22Rv1 (cell line): ENCODE measurements at regions not wholly inside any gene's neighbourhood (a gene's known extent, or its start where the extent isn't known, plus 50 kb on each side); places are given as distances from the start of the nearest gene placed in this dataset.

Experiments
- H3K27ac ChIP-seq: fragments of 450-650 bp; 2 replicates; pipeline ENCODE4 v1.5.1; 2017
- ZFX ChIP-seq: fragments of 450-650 bp; IDR thresholded peaks from 2 replicates; pipeline ENCODE4 v1.6.1; 2017; ENCODE audit warnings: antibody characterized with exemption, borderline replicate concordance
- TF ChIP-seq, protein P1 (sequence below): fragments of 450-650 bp; IDR thresholded peaks from 2 replicates; pipeline ENCODE4 v1.5.1; 2017; ENCODE audit warnings: mild to moderate bottlenecking

DNA sequence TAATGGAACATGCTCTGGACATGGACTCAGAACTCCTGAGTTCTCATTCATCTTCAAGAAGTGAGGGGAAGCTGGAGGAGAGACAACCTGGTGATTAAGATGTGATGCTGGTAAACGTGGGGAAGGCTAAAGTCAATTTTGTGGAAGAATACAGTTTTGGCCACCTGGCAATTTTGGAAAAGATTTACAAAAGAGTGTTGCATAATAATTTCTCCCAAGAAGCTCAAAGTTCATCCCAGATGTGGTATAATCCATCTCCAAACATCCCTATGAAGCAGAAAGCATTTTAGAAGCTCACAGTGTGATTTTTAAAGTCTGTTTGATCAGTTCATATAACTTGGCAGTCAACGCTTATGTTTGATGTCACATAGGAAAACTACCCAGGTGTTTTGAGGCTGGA is 208.7 kb downstream of the LMX1A start:
- no peak overlapping the region for H3K27ac ChIP-seq
- TF ChIP-seq, protein P1, sequence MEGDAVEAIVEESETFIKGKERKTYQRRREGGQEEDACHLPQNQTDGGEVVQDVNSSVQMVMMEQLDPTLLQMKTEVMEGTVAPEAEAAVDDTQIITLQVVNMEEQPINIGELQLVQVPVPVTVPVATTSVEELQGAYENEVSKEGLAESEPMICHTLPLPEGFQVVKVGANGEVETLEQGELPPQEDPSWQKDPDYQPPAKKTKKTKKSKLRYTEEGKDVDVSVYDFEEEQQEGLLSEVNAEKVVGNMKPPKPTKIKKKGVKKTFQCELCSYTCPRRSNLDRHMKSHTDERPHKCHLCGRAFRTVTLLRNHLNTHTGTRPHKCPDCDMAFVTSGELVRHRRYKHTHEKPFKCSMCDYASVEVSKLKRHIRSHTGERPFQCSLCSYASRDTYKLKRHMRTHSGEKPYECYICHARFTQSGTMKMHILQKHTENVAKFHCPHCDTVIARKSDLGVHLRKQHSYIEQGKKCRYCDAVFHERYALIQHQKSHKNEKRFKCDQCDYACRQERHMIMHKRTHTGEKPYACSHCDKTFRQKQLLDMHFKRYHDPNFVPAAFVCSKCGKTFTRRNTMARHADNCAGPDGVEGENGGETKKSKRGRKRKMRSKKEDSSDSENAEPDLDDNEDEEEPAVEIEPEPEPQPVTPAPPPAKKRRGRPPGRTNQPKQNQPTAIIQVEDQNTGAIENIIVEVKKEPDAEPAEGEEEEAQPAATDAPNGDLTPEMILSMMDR, result no peak
- no peak for TF ChIP-seq ZFX

DNA sequence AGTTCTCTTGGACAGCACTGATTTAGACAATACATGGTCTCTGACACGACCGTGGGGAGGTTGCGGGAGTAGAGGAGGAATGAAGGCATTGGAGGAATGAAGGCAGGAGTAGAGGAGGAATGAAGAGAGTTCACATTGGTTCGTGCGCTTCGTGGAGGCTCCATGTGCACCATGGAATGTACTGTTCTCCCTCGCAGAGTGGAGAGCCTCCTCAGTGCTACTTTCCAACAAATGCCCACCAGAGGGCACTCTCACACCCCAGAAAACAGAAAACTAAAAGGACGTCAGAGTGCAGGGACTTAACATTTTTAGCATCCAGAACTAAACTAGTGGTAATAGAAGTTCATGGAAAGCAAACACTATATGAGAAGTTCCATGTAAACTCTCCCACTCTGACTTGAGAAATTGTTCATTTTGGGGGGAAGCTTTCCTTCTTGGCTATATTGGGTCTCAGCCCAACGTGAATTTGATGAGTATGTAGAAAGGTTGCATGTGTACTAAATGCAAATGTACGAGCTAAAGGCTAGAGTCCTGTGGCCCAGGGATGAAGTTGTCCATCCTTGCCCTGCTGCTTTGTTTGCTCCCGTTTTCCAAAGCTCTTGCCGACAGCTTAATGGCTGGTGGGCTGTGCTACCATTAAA is 211.6 kb downstream of the LMX1A start:
- no peak overlapping the region for H3K27ac ChIP-seq
- TF ChIP-seq, protein P1, result peak; percentile 95
- no peak for TF ChIP-seq ZFX

DNA sequence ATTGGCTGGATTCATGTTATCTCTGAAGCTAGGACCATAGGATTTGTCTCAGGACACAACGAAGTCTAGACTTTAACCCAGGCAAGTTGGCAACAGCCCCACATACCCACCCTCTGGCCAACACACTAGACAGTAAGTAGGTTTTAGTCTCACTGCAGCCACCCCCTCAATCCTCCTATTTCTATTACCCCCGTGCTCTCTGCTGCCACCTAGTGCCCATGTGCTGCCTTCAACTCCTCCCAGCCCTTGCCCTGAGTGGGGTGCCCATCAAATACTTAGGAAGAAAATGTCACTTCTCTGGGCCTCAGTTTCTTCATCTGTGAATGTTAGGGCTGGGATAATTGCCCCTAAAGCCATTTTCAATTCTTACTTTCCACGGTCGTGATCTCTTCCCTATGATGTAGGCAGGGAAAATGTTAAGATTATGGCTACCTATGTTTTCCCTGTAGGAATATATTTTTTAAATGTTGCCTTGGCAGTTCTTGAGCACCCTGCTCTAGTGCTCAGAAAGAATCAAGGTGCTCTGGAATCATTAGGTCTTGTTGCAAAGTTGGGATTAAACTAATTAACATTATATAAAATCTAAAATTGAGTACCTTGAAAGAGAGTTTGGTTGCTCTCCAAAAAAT is 213.0 kb downstream of the LMX1A start:
- TF ChIP-seq ZFX, result no peak
- TF ChIP-seq, protein P1, result peak; percentile 98
- no peak overlapping the region for H3K27ac ChIP-seq

DNA sequence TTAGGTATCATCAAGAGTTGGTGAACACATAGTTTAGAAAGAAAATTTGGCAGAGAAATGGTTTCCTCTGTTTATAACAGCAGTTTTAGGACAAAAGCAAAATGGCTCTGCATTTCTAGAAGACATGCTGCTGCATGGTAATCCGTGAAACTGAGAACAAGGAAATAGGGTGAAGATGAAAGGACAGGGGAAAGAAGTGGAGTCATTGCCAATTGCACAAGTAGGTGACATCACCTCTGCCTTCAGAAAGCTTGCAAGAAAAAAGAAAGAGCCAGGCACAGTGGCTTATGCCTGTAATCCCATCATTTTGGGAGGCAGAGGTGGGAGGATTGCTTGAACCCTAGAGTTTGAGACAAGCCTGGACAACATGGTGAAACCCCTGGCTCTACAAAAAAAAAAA is 217.6 kb downstream of the LMX1A start:
- no peak overlapping the region for H3K27ac ChIP-seq
- TF ChIP-seq, protein P1, result no peak
- TF ChIP-seq ZFX, result no peak

DNA sequence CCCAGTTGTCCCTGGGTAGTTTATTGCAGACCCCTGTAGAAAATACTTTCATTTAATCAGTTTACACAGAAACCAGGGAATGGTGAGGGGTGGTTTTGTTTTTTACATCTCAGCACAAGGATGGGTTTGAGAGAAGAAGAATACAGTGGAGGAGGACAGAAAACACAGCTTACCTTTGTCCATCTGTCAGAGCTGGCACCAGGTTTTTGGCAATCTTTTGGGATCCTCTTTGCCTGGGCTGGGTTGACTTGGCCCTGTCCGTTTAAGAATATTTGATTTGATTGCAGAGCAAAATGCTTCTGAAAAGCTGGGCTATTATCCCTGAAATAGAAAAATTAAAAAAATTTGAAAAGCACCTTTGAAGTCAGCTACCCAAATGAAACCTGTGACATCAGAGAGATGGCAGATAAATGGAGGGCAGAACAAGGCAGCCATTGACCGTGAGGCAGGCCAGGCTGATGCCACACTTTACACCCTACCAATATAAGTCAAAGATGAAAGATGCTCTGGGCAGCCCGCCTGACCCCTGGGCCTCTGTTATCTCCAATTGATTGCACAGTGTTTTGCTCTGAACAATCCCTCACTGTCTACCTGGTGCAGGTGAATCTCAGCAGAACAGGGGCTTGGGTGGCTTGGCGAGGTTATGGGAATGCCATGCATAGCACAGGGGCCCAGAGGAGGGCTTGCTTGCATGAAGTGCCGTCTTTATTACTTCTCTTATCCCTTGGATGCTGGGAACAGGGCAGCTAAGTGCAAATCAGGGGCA is 218.8 kb downstream of the LMX1A start:
- TF ChIP-seq, protein P1, result no peak
- no peak for TF ChIP-seq ZFX
- no peak overlapping the region for H3K27ac ChIP-seq

DNA sequence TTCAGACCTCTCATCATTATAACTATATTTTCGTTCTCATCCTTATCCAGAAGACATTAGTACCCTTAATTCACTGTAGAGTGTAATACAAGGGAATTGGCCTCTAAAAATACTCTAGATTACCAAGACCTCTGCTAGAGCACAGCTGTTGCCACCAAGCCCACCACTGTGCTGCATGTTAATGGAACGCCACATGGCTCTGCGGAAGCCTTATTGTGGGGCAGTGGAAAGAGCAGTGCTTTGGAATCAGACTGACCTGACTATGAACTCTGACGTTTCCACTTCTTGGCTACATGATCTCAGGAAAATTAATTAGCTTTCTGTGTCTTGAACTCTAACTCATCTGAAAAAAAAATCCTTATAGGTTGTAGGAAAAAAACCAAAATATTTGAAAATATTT is 222.1 kb downstream of the LMX1A start:
- TF ChIP-seq, protein P1, result no peak
- TF ChIP-seq ZFX, result no peak
- no peak overlapping the region for H3K27ac ChIP-seq
